ENCODE measurements at regions not wholly inside any gene's neighbourhood (a gene's known extent, or its start where the extent isn't known, plus 50 kb on each side); places are given as distances from the start of the nearest gene placed in this dataset.

DNA sequence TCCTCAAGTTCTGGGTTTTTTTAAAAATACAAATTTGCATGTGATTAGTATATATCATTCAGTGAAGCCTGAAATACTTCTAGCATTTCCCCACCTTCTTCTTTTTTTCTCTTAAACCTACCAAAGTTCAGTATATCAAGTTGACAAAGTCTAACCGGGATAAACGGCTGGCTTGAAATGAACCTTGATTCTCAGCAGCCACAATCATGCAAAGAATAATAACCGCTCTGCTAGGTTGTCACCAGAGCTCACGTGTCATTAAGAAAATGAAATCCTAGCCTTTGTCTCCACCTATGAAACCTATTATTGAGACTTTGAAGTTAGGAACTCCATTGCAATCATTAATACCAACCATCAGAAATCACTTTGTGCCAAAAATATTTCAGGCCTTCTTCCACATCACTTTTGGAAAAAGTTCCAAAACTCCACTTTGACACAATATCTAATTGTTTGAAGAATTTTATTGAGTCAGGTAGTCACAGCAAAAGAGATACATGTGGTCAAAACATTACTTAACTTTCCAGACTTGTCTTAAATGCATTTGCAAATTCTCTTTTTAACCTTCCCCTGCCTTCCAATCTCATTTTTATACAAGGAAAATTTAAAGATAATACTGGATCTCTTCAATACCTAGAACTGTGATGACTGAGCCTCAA, 285.6 kb upstream of the ACVR2A start:
- DNase-seq, result no peak
- no peaks in the 10 kb centered on the region for H3K9me3 ChIP-seq (replicated peaks in 1 of 3)
- intact Hi-C loops (cut with DNase I), result no loop called here
- H3K27me3 ChIP-seq, result no peaks in the 10 kb centered on the region
- TF ChIP-seq, protein P1, sequence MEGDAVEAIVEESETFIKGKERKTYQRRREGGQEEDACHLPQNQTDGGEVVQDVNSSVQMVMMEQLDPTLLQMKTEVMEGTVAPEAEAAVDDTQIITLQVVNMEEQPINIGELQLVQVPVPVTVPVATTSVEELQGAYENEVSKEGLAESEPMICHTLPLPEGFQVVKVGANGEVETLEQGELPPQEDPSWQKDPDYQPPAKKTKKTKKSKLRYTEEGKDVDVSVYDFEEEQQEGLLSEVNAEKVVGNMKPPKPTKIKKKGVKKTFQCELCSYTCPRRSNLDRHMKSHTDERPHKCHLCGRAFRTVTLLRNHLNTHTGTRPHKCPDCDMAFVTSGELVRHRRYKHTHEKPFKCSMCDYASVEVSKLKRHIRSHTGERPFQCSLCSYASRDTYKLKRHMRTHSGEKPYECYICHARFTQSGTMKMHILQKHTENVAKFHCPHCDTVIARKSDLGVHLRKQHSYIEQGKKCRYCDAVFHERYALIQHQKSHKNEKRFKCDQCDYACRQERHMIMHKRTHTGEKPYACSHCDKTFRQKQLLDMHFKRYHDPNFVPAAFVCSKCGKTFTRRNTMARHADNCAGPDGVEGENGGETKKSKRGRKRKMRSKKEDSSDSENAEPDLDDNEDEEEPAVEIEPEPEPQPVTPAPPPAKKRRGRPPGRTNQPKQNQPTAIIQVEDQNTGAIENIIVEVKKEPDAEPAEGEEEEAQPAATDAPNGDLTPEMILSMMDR (IDR thresholded peaks at IDR 0.05), result no peak
- TF ChIP-seq POLR2A (IDR thresholded peaks at IDR 0.05), result no peak
- H3K36me3 ChIP-seq (replicated peaks in 1 of 2), result no peaks in the 10 kb centered on the region
- H3K4me3 ChIP-seq, result no peak overlapping the region
- H3K27ac ChIP-seq, result no peak overlapping the region
- no peaks in the 10 kb centered on the region for H3K4me1 ChIP-seq (replicated peaks in 1 of 2)
- 72 to 82% (median 79%) methylated on average over 4 of the region's 4 CpGs for WGBS, 4 donors

DNA sequence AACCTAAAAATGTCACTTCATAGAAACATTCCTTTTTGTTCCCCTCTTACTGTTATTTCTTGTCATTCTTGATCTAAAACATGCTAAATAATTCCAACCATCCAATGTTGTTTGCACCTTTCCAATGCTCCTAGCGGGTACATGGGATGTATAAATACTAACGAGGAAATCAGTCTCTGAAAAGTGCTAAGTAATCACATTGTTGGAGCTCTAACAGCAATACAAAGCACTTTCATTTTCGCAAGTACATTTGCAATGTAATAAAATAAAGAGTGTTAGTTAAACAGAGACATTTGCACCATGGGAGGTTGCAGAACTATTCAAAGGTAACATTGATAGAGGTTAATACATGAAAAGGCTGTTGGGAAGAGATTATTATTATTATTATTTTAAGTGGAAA, 286.2 kb upstream of the ACVR2A start:
- WGBS, 4 donors, result 60 to 69% (median 66%) methylated on average over 3 of the region's 3 CpGs
- intact Hi-C loops (cut with DNase I), result no loop called here
- Histone ChIP-seq H3K36me3 (replicated peaks in 1 of 2) (no peaks in the 10 kb centered on the region), H3K27ac (no peak overlapping the region), H3K27me3 (no peaks in the 10 kb centered on the region), H3K4me3 (no peak overlapping the region), H3K9me3 (replicated peaks in 1 of 3) (no peaks in the 10 kb centered on the region), H3K4me1 (replicated peaks in 1 of 2) (no peaks in the 10 kb centered on the region)
- no peak for DNase-seq
- TF ChIP-seq, protein P1 (IDR thresholded peaks at IDR 0.05), result no peak
- TF ChIP-seq POLR2A (IDR thresholded peaks at IDR 0.05), result no peak

GRCh38 chr2:147554521-147555107, 290.2 kb upstream of the ACVR2A start:
- Histone ChIP-seq H3K4me3 (no peak overlapping the region), H3K27ac (no peak overlapping the region), H3K36me3 (replicated peaks in 1 of 2) (no peaks in the 10 kb centered on the region), H3K4me1 (replicated peaks in 1 of 2) (no peaks in the 10 kb centered on the region), H3K9me3 (replicated peaks in 1 of 3) (no peaks in the 10 kb centered on the region), H3K27me3 (no peaks in the 10 kb centered on the region)
- DNase-seq, result no peak
- 54 to 68% (median 66%) methylated on average over 5 of the region's 5 CpGs for WGBS, 4 donors
- intact Hi-C loops (cut with DNase I), result no loop called here
- no peak for TF ChIP-seq POLR2A (IDR thresholded peaks at IDR 0.05)
- TF ChIP-seq, protein P1 (IDR thresholded peaks at IDR 0.05), result no peak

DNA sequence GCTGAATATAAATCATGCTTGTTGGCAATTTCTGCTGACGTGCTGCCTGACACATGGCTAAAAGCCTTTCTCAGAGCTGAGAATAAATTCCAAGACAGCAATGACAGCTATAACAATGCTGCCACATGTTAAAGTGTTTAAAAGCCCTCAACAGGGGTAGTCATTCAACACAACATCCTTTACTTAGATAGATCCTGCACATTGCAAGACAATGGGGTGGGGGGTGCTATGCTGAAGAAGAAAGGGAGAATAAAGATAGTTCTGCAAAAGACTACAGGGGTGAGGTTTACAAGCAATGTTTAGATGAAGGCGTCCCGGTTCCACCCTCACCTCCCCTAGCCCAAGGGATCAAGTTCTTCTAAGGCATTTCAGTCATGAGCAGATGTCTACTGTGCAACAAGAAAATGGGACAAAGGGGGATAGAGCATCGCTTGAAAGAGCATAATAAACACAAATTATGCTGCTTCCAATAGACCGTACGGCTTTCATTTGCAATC, 291.0 kb upstream of the ACVR2A start:
- no peak for DNase-seq
- 76 to 87% (median 80%) methylated on average over 6 of the region's 6 CpGs for WGBS, 4 donors
- no peaks in the 10 kb centered on the region for H3K4me1 ChIP-seq (replicated peaks in 1 of 2)
- H3K27me3 ChIP-seq, result no peaks in the 10 kb centered on the region
- intact Hi-C loops (cut with DNase I), result no loop called here
- no peaks in the 10 kb centered on the region for H3K9me3 ChIP-seq (replicated peaks in 1 of 3)
- TF ChIP-seq, protein P1 (IDR thresholded peaks at IDR 0.05), result no peak
- TF ChIP-seq POLR2A (IDR thresholded peaks at IDR 0.05), result no peak
- no peak overlapping the region for H3K27ac ChIP-seq
- H3K36me3 ChIP-seq (replicated peaks in 1 of 2), result no peaks in the 10 kb centered on the region
- no peak overlapping the region for H3K4me3 ChIP-seq
